ENCODE measurements at regions not wholly inside any gene's neighbourhood (a gene's known extent, or its start where the extent isn't known, plus 50 kb on each side); places are given as distances from the start of the nearest gene placed in this dataset.

- H3K18ac ChIP-seq (ENCODE audit: low read depth, low read length), result no peak overlapping the region
- H3K4me2 ChIP-seq (ENCODE audit: low read depth, low read length), result no peak overlapping the region
- no peak overlapping the region for H4K8ac ChIP-seq (ENCODE audit: low read depth in 2 of 2, low read length in 2 of 2)
- dilution Hi-C loops (cut with HindIII; ENCODE audit: low sequenced_read_pairs, unreplicated experiment), result no loop called here
- no peak overlapping the region for H2BK5ac ChIP-seq (ENCODE audit: low read depth, low read length, poor library complexity, severe bottlenecking)
- no peaks in the 10 kb centered on the region for H3K9me3 ChIP-seq (ENCODE audit: control insufficient read depth, insufficient read depth, low read length)
- no peak overlapping the region for H3K4me3 ChIP-seq (ENCODE audit: insufficient read depth, low read depth, low read length)
- no peak overlapping the region for H3K56ac ChIP-seq (ENCODE audit: extremely low read depth, insufficient read depth, low read length)
- H3K9ac ChIP-seq (ENCODE audit: low read depth, low read length), result no peak overlapping the region
- H3K36me3 ChIP-seq (ENCODE audit: control insufficient read depth, insufficient read depth, low read length), result no peaks in the 10 kb centered on the region
- ChIA-PET POLR2A (ENCODE audit: unreplicated experiment) (no interaction called here), CTCF (no interaction called here)
- no peak overlapping the region for H2BK120ac ChIP-seq (ENCODE audit: low read depth, low read length)
- no peak overlapping the region for H4K91ac ChIP-seq (ENCODE audit: insufficient read depth, low read depth, low read length)
- no peak overlapping the region for H3K27ac ChIP-seq (ENCODE audit: insufficient read depth, low read length)
- no peaks in the 10 kb centered on the region for H3K79me1 ChIP-seq (ENCODE audit: low read depth in 1 of 2, low read length in 2 of 2)
- H3K27me3 ChIP-seq (ENCODE audit: control insufficient read depth, insufficient read depth, low read length), result no peaks in the 10 kb centered on the region
- ATAC-seq (ENCODE audit: low read depth) (no peak), DNase-seq (no peak)
- no TSS peak for BruUV-seq (replicated peaks)
- intact Hi-C loops (cut with micrococcal nuclease), result no loop called here
- no peak overlapping the region for H2AK9ac ChIP-seq (replicated peaks; ENCODE audit: low read depth, low read length, poor library complexity)
- no peak overlapping the region for H2AFZ ChIP-seq (replicated peaks; ENCODE audit: low read length, poor library complexity)
- H3K4ac ChIP-seq (ENCODE audit: low read depth, low read length), result no peak overlapping the region
- no peaks in the 10 kb centered on the region for H3K9me1 ChIP-seq (ENCODE audit: insufficient read depth, low read length)
- H4K5ac ChIP-seq (ENCODE audit: low read depth, low read length), result no peak overlapping the region
- in situ Hi-C loops (cut with MboI; ENCODE audit: low sequenced_read_pairs), result no loop called here
- no peak overlapping the region for H3K14ac ChIP-seq (replicated peaks; ENCODE audit: low read depth, low read length)
- no peak overlapping the region for H2AK5ac ChIP-seq (ENCODE audit: low read depth, low read length)
- no peaks in the 10 kb centered on the region for H4K20me1 ChIP-seq (ENCODE audit: insufficient read depth, low read length)
- no peak overlapping the region for H2BK15ac ChIP-seq (ENCODE audit: low read depth, low read length)
- TF ChIP-seq MAZ (IDR thresholded peaks at IDR 0.05; ENCODE audit: borderline replicate concordance, low read depth, low read length) (no peak), NFE2L2 (IDR thresholded peaks at IDR 0.05; ENCODE audit: low read depth, low read length) (no peak), RAD21 (IDR thresholded peaks at IDR 0.05; ENCODE audit: low read length) (no peak), CEBPB (IDR thresholded peaks at IDR 0.05; ENCODE audit: low read depth, low read length) (no peak), SMC3 (IDR thresholded peaks at IDR 0.05; ENCODE audit: low read depth, low read length) (no peak), ELK1 (IDR thresholded peaks at IDR 0.05; ENCODE audit: borderline replicate concordance, low read depth, low read length) (no peak), USF2 (IDR thresholded peaks at IDR 0.05; ENCODE audit: low read depth, low read length) (no peak)
- H2BK20ac ChIP-seq (ENCODE audit: low read depth, low read length), result no peak overlapping the region
- no peak overlapping the region for H3K23ac ChIP-seq (ENCODE audit: low read depth, low read length)
- H3K4me1 ChIP-seq (ENCODE audit: control insufficient read depth, insufficient read depth, low read length), result no peaks in the 10 kb centered on the region
Observed at GRCh38 chr7:110105840-110106239, 985.1 kb upstream of the LRRN3 start.
